GM19240 (cell line): ENCODE measurements at regions not wholly inside any gene's neighbourhood (a gene's known extent, or its start where the extent isn't known, plus 50 kb on each side); places are given as distances from the start of the nearest gene placed in this dataset.
"Not testable (repeated sequence)": the region's sequence is repeated elsewhere in the genome, so short reads cannot be mapped to it uniquely, and the experiment has no call there.

Experiments
- DNase-seq: peaks from one replicate; pipeline ENCODE4 v3.0.0; 2011; ENCODE audit warnings: low spot score; ENCODE audit not compliant: insufficient read length

- DNase-seq, result no peak
Observed at GRCh38 chr9:38342532-38342931, 50.0 kb upstream of the ALDH1B1 start.

GRCh38 chr9:38342096-38342495 lies 50.4 kb upstream of the ALDH1B1 start:
- no peak for DNase-seq

DNA sequence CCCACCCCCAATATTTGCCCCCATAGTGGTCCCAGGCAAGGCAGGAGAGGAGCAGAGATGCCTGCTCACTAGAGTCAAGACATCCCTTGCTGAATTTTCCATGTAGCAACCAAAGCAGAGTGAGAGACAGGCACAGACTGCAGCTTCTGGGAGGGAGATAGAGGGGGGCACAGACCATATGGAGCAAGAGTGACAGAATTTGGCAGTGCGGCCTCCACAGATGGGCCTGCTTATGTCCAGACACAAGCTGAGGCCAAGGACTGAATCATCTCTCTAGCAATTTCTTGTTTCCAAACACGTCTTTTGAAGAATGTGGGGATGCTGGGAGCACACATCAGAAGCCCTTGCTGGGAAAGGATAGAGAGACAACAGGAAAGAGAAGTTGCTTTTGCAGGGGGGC lies 53.0 kb upstream of the ALDH1B1 start:
- DNase-seq, result no peak

- DNase-seq, result no peak
Observed at GRCh38 chr9:38339087-38339486, 53.4 kb upstream of the ALDH1B1 start.

DNA sequence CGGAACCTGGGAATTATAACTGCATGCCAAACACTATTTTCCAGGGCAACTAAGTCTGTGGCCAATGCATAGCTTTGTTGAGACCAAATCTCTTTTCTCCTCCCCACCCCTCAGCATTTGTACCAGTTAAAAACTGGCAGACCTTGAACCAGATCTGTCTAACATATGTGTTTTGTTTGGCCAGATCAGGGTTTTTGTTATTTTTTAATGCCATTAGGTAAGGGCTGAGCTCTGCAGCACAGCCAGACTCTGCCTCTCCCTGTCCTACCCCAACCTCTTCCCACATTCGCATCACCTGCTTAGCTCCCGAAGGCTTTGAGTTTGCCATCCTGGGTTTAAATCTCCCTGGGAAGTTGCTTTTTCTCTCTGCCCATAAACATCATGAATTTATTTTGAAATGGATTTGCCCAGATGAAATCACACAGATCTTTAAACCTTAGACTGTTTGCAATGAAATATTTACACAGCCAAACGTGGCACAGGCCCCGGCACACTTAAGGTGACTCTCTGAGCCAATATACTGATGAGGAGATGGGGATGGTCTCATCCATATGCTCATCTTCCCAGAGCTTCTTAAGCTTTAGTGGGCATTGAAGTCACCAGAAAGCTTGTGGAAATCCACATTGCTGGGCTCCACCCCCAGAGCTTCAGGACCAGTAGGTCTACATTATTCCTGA lies 54.0 kb upstream of the ALDH1B1 start:
- no peak for DNase-seq

- no peak for DNase-seq
Observed at GRCh38 chr9:38337706-38338264, 54.7 kb upstream of the ALDH1B1 start.

- DNase-seq, result no peak
Observed at GRCh38 chr9:38337181-38337580, 55.3 kb upstream of the ALDH1B1 start.

- no peak for DNase-seq
Observed at GRCh38 chr9:38336341-38336740, 56.2 kb upstream of the ALDH1B1 start.

DNA sequence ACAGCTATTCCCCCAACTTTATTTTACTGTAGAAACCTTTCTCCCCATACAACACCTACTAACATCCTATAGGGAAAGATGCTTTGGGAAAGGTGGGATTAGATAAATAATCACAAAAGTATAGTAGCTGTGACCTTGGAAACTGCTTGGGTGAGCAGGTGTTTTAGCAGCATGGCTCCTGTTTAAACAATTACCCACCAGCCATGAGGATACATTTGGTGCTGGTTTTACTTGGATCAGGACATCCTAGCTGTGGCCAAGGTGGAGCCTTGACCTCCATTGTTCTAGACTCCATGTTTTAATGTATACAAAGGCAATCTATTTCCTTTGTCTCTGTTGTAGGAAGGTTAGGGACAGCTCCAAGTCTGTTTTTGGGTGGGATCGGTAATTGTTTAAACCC lies 56.8 kb upstream of the ALDH1B1 start:
- DNase-seq, result no peak

DNA sequence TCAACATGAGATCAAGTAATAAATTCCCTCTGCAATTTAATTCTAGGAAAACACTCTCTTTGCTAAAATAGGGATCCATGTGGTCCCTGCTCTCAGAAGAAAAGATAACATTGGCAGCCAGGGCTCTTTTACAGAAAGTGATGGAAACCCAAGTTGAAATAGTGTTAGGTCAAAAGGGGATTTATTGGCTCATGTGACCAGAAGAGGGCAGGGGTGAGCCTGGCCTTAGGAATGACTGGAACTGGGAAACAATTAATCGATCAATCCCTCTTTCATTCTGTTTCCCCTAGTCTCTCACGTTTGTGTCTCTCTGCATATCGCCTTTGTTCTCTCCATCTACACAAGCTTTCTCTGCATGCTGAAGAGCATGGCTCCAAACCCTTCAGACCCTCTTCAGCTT lies 58.3 kb upstream of the ALDH1B1 start:
- no peak for DNase-seq

- DNase-seq, result no peak
Observed at GRCh38 chr9:38333047-38333446, 59.5 kb upstream of the ALDH1B1 start.

- DNase-seq, result no peak
Observed at GRCh38 chr9:38332625-38333024, 59.9 kb upstream of the ALDH1B1 start.

DNA sequence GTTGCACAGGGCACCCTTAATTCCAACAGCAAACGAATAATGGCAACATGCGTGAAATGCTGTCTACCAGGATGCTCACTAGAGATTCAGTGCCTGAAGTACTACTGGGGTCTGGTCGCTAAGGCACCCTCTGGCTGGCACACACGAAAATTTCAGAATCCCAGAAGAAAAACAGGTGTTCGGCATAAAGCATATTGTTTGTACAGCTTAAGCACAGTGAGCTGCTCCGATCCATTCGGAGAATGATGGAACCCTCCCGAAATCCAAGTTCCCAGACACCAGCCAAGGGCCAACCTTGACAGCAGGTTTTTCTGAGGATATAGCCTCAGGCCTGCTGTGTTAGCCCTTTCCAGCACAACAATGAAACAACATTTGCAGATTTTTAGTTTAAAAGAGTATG lies 61.4 kb upstream of the ALDH1B1 start:
- no peak for DNase-seq

GRCh38 chr9:38329968-38330367 lies 62.5 kb upstream of the ALDH1B1 start:
- DNase-seq, result no peak

DNA sequence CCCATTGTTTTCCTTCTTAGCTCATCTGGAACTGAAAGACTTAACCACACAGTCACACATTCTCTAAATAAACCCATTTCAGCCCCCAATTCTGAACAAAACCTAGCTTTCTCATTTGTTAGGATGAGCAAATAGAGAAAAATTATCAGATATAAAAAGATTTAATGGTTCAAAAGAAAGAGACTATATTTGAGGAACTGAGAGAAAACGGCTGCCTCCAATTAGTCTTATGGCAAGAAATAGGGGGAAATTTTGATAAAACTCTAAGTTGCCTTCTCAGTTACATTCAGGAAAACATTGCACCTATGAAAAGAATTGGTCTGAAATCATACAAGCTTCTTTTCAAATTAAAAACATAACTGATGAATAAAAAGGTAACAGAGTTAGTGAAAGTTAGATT lies 63.7 kb upstream of the ALDH1B1 start:
- DNase-seq, result no peak

- no peak for DNase-seq
Observed at GRCh38 chr9:38326122-38326521, 66.4 kb upstream of the ALDH1B1 start.

GRCh38 chr9:38324213-38324612 lies 68.3 kb upstream of the ALDH1B1 start:
- DNase-seq, result not testable (repeated sequence)

- DNase-seq, result no peak
Observed at GRCh38 chr9:38322937-38323336, 69.6 kb upstream of the ALDH1B1 start.

GRCh38 chr9:38319496-38320173 lies 72.9 kb upstream of the ALDH1B1 start:
- DNase-seq, result no peak

- DNase-seq, result peak; percentile 23
Observed at GRCh38 chr9:38318759-38319495, 73.6 kb upstream of the ALDH1B1 start.

DNA sequence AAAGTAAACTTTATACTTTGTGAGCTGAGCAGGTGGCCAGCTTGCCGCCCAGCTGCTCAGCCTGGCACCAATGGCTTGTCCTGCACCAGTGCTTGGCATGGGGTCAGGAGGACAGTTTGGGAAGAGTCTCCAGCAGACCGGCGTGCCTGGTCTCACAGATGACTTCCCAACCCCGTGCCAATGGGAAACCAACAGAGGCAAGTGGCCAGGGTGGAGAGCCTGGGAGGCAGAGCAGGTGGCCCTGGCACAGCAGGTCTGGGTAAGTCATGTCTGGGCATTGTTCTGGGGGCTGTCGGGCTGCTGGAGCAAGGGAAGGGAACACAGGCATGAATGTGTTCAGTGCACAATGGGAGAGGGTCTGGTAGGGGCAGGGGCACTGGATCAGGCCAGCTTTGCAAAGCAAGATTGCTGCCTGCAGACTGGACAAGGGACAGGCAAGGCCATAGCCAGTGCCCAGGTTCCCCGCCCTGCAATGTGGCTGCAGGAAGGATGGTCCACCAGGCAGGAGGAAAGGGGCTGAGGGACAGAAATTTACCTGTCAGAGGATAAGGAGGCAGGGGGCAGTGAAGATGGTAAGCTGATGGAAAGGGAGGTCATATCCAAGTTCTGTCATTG lies 76.2 kb upstream of the ALDH1B1 start:
- DNase-seq, result no peak

- DNase-seq, result no peak
Observed at GRCh38 chr9:38315085-38315595, 77.4 kb upstream of the ALDH1B1 start.
